Caco-2 (cell line): ENCODE measurements at regions not wholly inside any gene's neighbourhood (a gene's known extent, or its start where the extent isn't known, plus 50 kb on each side); places are given as distances from the start of the nearest gene placed in this dataset.
A peak's percentile ranks its signal among the peaks of the same experiment; 100 is the strongest.

Experiments
- BruUV-seq: library from RNA; stranded (reverse); fragments of 400-500 nt; replicated peaks from 2 replicates; lab custom pipeline; 2021; lab: Mats Ljungman, UMichigan
- CTCF ChIA-PET: fragments of 300-600 bp; sonication (Branson Sonifier 250); formaldehyde crosslinking; loops from one replicate; lab custom pipeline; 2022; ENCODE audit warnings: antibody characterized with exemption; lab: Charles Lee
- POLR2A ChIA-PET: fragments of 300-600 bp; sonication (Branson Sonifier 250); formaldehyde crosslinking; loops from one replicate; lab custom pipeline; 2022; ENCODE audit warnings: antibody characterized with exemption; lab: Charles Lee
- DNase-seq, 2 experiments: peaks; one replicate each; pipeline versions ENCODE4 v3.0.0 to v3.0.0-alpha.2; 2020 to 2022
- H3K27me3 ChIP-seq: replicated peaks from 2 replicates; pipeline ENCODE4 v1.6.0; 2011; ENCODE audit warnings: low read length; ENCODE audit not compliant: control insufficient read depth, insufficient read depth
- H3K36me3 ChIP-seq: 2 replicates; pipeline ENCODE4 v1.5.1; 2011; ENCODE audit warnings: low read length; ENCODE audit not compliant: control insufficient read depth, insufficient read depth
- H3K4me1 ChIP-seq: fragments of 250-450 bp; sonication (Bioruptor Pico); 2 replicates; pipeline ENCODE4 v1.5.1; 2020; ENCODE audit warnings: mild to moderate bottlenecking
- H3K4me3 ChIP-seq: 2 replicates; pipeline ENCODE4 v1.5.1; 2011; ENCODE audit warnings: low read depth, mild to moderate bottlenecking, control low read depth, low read length
- H3K9me3 ChIP-seq: fragments of 250-450 bp; sonication (Bioruptor Pico); 2 replicates; pipeline ENCODE4 v1.5.1; 2020; ENCODE audit warnings: mild to moderate bottlenecking, moderate library complexity
- H3K27ac Mint-ChIP-seq: one replicate; pipeline ENCODE4 v1.8.0; 2022; ENCODE audit warnings: mixed read lengths; ENCODE audit not compliant: unreplicated experiment
- H3K27me3 Mint-ChIP-seq: one replicate; pipeline ENCODE4 v1.8.0; 2022; ENCODE audit warnings: mixed read lengths; ENCODE audit not compliant: insufficient read depth, unreplicated experiment
- H3K36me3 Mint-ChIP-seq: one replicate; pipeline ENCODE4 v1.8.0; 2022; ENCODE audit warnings: mild to moderate bottlenecking, mixed read lengths; ENCODE audit not compliant: insufficient read depth, unreplicated experiment
- H3K4me1 Mint-ChIP-seq: one replicate; pipeline ENCODE4 v1.8.0; 2022; ENCODE audit warnings: low read depth, mixed read lengths; ENCODE audit not compliant: unreplicated experiment
- H3K4me3 Mint-ChIP-seq: one replicate; pipeline ENCODE4 v1.8.0; 2022; ENCODE audit warnings: mild to moderate bottlenecking, moderate library complexity, mixed read lengths; ENCODE audit not compliant: unreplicated experiment
- H3K9me3 Mint-ChIP-seq: one replicate; pipeline ENCODE4 v1.8.0; 2022; ENCODE audit warnings: mixed read lengths; ENCODE audit not compliant: unreplicated experiment
- intact Hi-C: fragments of 100-400 bp; cut with micrococcal nuclease; formaldehyde crosslinking; loops from one replicate; pipeline ENCODE4 v1.10.0; 2022; ENCODE audit not compliant: unreplicated experiment
- TF ChIP-seq, protein P1 (sequence below), 2 experiments: fragments of 200-600 bp in 1 of 2; IDR thresholded peaks; 1 replicate in 1 of 2; 2 replicates in 1 of 2; pipeline versions ENCODE4 v1.5.1 to v1.8.0; 2011 to 2022; ENCODE audit warnings: antibody characterized with exemption in 1 of 2, control low read depth in 1 of 2, inconsistent platforms in 1 of 2, low read depth in 1 of 2, low read length in 1 of 2, mild to moderate bottlenecking in 1 of 2, moderate library complexity in 1 of 2; ENCODE audit not compliant: insufficient read depth in 1 of 2, severe bottlenecking in 1 of 2, unreplicated experiment in 1 of 2

DNA sequence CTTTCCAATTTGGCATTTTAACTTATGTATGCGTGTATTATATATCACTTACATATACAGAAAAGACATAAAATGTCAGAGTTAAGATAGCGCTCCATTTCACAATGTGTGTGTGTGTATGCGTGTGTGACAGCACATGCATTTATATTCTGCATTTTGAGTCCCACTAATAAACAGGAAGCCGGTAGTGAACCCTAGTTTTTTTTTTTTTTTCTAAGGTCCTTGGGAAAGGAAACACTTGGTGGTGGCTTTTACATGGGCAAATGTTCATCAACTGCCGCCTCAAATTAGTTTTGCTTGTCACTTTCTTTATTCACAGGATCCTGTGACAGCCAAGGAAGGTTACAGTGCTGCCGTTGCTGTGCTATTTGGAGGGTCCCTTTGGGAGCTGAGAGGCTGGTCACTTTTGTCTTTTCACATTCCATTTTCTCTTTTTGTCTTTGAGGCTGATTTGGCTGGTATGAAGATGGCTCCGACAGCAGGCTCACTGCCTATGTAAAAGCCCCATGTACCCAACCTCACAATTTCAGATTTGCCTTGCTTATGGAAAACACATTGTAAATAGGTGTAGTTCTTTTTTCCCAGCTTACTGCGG is 298.9 kb downstream of the CSNK1G3 start:
- no TSS peak for BruUV-seq
- Histone ChIP-seq H3K4me3 (no peak overlapping the region), H3K36me3 (no peaks in the 10 kb centered on the region), H3K4me1 (peaks cover 26% of the 10 kb centered on the region), H3K9me3 (no peaks in the 10 kb centered on the region), H3K27me3 (no peaks in the 10 kb centered on the region)
- H3K36me3 Mint-ChIP-seq = no peaks in the 10 kb centered on the region
- H3K9me3 Mint-ChIP-seq = no peaks in the 10 kb centered on the region
- ChIA-PET CTCF (no interaction called here), POLR2A (no interaction called here)
- peak overlapping the region; percentile 73 for H3K27ac Mint-ChIP-seq
- H3K4me1 Mint-ChIP-seq = peaks cover 33% of the 10 kb centered on the region
- DNase-seq = no peak
- TF ChIP-seq, protein P1, sequence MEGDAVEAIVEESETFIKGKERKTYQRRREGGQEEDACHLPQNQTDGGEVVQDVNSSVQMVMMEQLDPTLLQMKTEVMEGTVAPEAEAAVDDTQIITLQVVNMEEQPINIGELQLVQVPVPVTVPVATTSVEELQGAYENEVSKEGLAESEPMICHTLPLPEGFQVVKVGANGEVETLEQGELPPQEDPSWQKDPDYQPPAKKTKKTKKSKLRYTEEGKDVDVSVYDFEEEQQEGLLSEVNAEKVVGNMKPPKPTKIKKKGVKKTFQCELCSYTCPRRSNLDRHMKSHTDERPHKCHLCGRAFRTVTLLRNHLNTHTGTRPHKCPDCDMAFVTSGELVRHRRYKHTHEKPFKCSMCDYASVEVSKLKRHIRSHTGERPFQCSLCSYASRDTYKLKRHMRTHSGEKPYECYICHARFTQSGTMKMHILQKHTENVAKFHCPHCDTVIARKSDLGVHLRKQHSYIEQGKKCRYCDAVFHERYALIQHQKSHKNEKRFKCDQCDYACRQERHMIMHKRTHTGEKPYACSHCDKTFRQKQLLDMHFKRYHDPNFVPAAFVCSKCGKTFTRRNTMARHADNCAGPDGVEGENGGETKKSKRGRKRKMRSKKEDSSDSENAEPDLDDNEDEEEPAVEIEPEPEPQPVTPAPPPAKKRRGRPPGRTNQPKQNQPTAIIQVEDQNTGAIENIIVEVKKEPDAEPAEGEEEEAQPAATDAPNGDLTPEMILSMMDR (IDR thresholded peaks at IDR 0.05; ENCODE audit: insufficient read depth in 1 of 2, low read depth in 1 of 2, low read length in 1 of 2, severe bottlenecking in 1 of 2, unreplicated experiment in 1 of 2) = no peak
- H3K27me3 Mint-ChIP-seq = no peaks in the 10 kb centered on the region
- H3K4me3 Mint-ChIP-seq = no peak overlapping the region
- intact Hi-C loops = loop anchor here (1.0 kb wide), 1 partner anchor 7 kb away; no protein-coding TSS in a partner anchor

DNA sequence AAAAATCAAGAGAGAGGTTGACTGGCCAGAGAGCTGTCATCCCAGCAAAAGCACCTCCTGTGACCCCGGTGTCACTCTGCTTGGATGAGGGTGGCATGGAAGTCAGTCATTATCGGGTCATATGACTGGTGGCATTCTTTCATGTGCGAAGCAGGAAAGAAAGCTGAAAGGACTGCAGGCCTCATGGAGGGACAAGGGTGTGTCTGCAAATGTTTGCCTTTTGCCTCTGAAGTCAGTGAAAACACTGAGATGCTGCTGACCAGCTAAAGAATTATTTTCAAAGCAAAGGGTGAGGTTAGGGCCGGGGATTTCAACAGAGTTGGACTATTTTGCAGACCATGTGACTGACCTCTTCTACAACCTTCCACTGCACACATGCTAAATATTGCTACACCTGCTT is 298.3 kb downstream of the CSNK1G3 start:
- no peaks in the 10 kb centered on the region for H3K36me3 ChIP-seq
- H3K4me1 Mint-ChIP-seq = peaks cover 33% of the 10 kb centered on the region
- H3K27ac Mint-ChIP-seq = peak overlapping the region; percentile 73
- intact Hi-C loops = loop anchor here (1.0 kb wide), 1 partner anchor 8 kb away; no protein-coding TSS in a partner anchor
- H3K4me3 Mint-ChIP-seq = peak overlapping the region; percentile 18
- peak; percentile 67 to 75 for DNase-seq
- H3K36me3 Mint-ChIP-seq = no peaks in the 10 kb centered on the region
- peaks cover 26% of the 10 kb centered on the region for H3K4me1 ChIP-seq
- BruUV-seq = no TSS peak
- no peaks in the 10 kb centered on the region for H3K9me3 Mint-ChIP-seq
- no peaks in the 10 kb centered on the region for H3K27me3 ChIP-seq
- H3K27me3 Mint-ChIP-seq = no peaks in the 10 kb centered on the region
- H3K4me3 ChIP-seq = no peak overlapping the region
- ChIA-PET POLR2A (no interaction called here), CTCF (no interaction called here)
- TF ChIP-seq, protein P1 (IDR thresholded peaks at IDR 0.05; ENCODE audit: insufficient read depth in 1 of 2, low read depth in 1 of 2, low read length in 1 of 2, severe bottlenecking in 1 of 2, unreplicated experiment in 1 of 2) = no peak
- no peaks in the 10 kb centered on the region for H3K9me3 ChIP-seq

DNA sequence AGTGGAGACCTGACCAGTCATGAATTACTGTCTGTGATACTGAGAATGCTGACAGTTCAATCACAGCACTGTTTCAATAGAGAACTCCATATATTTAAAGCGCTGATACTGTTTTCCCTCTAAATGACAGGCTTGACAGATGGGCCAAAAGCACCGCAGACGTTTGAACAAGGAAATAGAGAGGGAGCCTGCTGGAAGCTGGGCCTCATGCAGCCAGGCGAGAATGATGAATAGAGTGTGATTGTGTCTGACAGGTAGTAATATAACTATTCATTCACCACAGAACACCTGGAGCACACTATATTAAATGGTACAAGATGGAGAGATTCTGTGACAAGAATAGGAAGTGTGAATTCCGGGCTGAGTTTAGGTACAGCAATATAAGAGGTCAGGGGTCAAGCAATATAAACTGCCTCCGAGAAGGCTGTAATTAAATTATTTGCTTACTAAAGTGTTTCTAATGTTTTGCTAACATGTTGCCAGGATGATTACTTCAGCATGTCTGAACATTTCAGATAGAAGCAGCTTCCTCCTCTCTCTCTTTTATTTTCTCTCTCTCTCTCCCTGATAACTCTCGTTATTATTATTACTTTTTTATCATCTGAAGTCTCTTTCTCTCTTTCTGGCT is 297.7 kb downstream of the CSNK1G3 start:
- Mint-ChIP-seq H3K4me1 (peaks cover 33% of the 10 kb centered on the region), H3K36me3 (no peaks in the 10 kb centered on the region), H3K9me3 (no peaks in the 10 kb centered on the region), H3K4me3 (peak overlapping the region; percentile 18), H3K27ac (peak overlapping the region; percentile 73), H3K27me3 (no peaks in the 10 kb centered on the region)
- ChIA-PET CTCF (no interaction called here), POLR2A (no interaction called here)
- BruUV-seq = no TSS peak
- Histone ChIP-seq H3K9me3 (no peaks in the 10 kb centered on the region), H3K4me1 (peaks cover 26% of the 10 kb centered on the region), H3K27me3 (no peaks in the 10 kb centered on the region), H3K36me3 (no peaks in the 10 kb centered on the region), H3K4me3 (no peak overlapping the region)
- intact Hi-C loops = loop anchor here (1.0 kb wide), 1 partner anchor 9 kb away; no protein-coding TSS in a partner anchor
- peak in 1 of 2 experiments; percentile 15 for DNase-seq
- TF ChIP-seq, protein P1 (IDR thresholded peaks at IDR 0.05; ENCODE audit: insufficient read depth in 1 of 2, low read depth in 1 of 2, low read length in 1 of 2, severe bottlenecking in 1 of 2, unreplicated experiment in 1 of 2) = no peak
